GM18868 (cell line): ENCODE measurements at regions not wholly inside any gene's neighbourhood (a gene's known extent, or its start where the extent isn't known, plus 50 kb on each side); places are given as distances from the start of the nearest gene placed in this dataset.
"Not testable (repeated sequence)": the region's sequence is repeated elsewhere in the genome, so short reads cannot be mapped to it uniquely, and the experiment has no call there.

Experiments used
- ATAC-seq: cut with Tn5 transposase; IDR thresholded peaks from one replicate; pipeline ENCODE4 v1.9.1; 2021; ENCODE audit warnings: mild to moderate bottlenecking, moderate library complexity; ENCODE audit not compliant: unreplicated experiment

- no peak for ATAC-seq
These were observed 54.3 kb downstream of the HAND2 start for GRCh38 chr4:173475751-173476150.

DNA sequence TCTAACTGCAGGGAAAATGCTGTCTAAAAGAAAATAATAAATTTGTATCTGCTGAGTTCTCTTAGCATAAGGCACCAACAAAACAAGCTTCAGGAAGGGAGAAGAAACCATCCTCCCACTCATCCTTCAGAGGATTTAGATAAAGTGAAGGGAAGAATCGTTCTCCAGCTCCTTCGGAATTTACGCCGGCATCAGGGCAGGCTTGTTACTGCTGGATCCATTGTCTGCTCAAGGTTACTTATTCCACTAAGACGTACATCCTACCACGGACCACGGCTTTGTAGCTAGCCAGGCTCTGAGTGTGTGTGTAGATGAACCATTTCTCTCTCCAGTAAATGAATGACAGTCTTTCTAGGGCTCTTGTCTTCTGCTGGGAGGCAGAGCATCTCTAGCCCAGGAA lies 60.4 kb downstream of the HAND2 start:
- ATAC-seq, result no peak

GRCh38 chr4:173468314-173468713 lies 61.7 kb downstream of the HAND2 start:
- ATAC-seq, result no peak

DNA sequence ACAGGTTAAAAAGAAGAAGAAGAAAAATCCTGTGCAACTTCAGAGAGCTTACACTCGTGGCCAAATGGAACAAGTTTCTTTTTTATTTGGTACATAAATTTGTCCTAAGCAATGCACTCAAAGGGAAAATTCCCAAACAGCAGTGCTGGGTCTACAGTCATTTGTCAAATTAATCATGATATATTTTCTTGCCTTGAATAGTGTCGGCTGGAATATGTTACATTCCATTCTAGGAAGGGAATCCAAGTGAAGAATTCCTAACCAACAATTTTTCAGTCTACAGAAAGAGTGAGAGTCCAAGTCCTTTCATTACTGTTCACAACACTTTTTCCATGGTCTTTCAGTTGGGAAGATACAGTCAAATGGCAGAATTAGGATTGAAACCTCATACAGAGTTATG lies 63.9 kb downstream of the HAND2 start:
- ATAC-seq, result no peak

DNA sequence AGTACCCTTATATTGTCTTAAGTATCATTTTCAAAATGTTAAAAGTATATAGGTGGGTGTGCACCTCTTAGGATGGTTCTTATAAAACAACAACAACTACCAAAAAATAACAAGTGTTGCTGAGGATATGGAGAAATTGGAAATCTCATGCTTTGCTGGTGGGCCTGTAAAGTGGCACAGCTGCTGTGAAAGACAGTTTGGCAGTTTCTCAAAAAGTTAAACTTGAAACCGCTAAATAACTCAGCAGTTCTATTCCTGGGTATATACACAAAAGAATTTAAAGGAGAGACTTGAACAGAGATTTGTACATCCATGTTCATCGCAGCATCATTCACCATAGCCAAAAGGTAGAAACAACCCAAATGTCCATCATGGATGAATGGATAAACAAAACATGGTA lies 65.5 kb downstream of the HAND2 start:
- no peak for ATAC-seq

- no peak for ATAC-seq
These were observed 64.9 kb upstream of the SCRG1 start for GRCh38 chr4:173463816-173464215.

DNA sequence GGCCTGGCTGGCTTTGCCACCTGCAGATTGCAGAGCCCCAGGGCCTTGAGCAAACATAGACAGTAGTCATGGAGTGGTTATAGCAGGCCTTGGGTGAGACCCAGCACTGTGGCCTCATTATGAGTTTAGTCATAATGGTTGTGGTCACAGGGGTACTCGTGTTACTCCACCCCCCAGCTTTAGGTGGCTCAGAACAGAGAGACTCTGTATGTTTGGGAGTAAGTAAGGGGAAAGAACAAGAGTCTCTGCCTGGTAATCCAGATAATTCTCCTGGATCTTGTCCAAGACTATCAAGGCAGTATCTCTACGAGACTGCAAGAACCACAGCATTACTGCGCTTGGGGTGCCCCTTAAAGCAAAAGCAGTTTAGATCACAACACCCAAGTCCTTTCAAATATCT lies 62.3 kb upstream of the SCRG1 start:
- ATAC-seq, result peak; percentile 74

DNA sequence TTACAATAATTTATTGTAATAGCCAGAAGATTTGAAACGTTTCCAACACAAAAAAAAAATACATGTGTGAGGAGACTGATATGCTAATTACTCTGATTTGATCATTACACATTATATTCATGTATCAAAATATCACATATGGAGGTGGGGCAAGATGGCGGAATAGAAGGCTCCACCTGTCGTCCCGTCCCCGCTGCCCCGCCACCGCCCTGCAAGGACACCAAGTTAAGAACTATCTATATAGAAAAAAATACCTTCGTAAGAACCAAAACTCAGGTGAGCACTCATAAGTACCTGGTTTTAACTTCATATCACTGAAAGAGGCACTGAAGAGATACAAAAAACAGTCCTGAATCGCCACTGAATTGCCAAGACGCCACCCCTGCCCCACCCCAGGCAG lies 60.9 kb upstream of the SCRG1 start:
- ATAC-seq, result no peak

DNA sequence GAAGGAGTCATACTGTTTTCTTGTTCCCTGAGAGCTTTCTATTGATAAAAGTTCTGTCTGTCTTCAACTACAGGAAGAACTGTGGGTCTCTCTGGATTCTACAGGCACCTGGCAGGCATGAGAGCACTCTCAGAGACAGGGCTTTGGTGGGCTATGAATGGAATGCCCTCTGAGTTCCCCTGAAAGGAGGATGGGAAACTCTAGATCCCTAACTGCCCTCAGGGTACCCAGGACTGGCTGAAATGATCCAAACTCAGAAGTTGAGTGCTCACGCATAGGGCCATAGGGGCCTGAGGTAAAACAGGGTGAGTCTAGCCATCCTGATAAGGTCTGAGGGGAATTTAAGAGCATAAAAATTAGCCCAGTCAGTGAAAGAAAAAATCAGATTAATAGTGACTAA lies 59.0 kb upstream of the SCRG1 start:
- ATAC-seq, result no peak

- ATAC-seq, result not testable (repeated sequence)
These were observed 52.5 kb upstream of the SCRG1 start for GRCh38 chr4:173451435-173451834.

GRCh38 chr4:173450281-173450680 lies 51.4 kb upstream of the SCRG1 start:
- no peak for ATAC-seq

GRCh38 chr4:173449380-173449717 lies 50.4 kb upstream of the SCRG1 start:
- no peak for ATAC-seq

DNA sequence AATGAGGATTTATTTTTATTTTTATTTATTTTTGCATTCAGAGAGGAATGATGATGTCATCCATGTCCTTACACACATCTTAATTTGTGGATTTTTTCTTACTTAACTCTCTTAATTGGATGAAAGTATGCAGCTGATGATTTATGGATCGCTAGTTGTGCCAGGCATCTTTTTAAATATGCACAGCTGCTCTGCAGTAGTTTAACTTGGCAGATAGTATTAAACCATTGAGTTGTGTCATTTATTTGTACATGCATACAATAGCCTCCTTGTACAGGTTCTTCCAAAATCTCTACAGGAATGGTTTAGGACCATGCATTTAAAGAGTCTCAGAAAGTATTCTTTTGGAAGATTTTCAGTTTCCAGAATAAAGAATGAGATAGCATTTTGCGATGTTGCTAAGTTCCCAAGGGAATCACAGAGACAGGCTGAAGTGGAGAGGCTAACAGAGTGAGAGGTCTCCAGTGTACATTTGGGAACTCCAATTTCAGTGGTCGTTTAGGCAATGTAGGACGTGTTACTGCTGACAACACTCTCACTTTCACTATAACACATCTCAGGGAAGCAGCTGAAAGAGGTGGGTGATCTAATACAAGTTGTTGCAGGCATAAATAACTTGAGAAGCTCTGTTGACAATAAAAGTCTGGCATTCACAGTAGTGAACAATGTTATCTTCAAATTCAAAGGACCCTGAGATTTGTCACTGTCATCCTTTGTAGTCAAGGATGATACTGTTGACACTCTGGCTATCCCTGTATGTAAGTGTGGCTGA lies 49.9 kb upstream of the SCRG1 start:
- peak; percentile 78 for ATAC-seq
